GM23248 (cell line): ENCODE measurements at regions not wholly inside any gene's neighbourhood (a gene's known extent, or its start where the extent isn't known, plus 50 kb on each side); places are given as distances from the start of the nearest gene placed in this dataset.

Experiments used
- DNase-seq: peaks from one replicate; pipeline ENCODE4 v3.0.0-alpha.2; 2015
- H2AFZ ChIP-seq: fragments of 200-600 bp; sonication (generic); 2 replicates; pipeline ENCODE4 v1.6.1; 2016; ENCODE audit warnings: antibody characterized with exemption
- H3F3A ChIP-seq: fragments of 200-600 bp; sonication (generic); 2 replicates; pipeline ENCODE4 v1.6.1; 2016; ENCODE audit warnings: mild to moderate bottlenecking, antibody characterized with exemption, mixed run types; ENCODE audit not compliant: insufficient read depth
- H3K27ac ChIP-seq: fragments of 200-600 bp; sonication (generic); 2 replicates; pipeline ENCODE4 v1.5.1; 2016; ENCODE audit warnings: mild to moderate bottlenecking
- H3K27me3 ChIP-seq: fragments of 200-600 bp; sonication (generic); replicated peaks from 2 replicates; pipeline ENCODE4 v1.6.1; 2016; ENCODE audit warnings: mild to moderate bottlenecking; ENCODE audit not compliant: insufficient read depth
- H3K36me3 ChIP-seq: fragments of 200-600 bp; sonication (generic); 2 replicates; pipeline ENCODE4 v1.6.1; 2016; ENCODE audit warnings: low read depth, mild to moderate bottlenecking
- H3K4me1 ChIP-seq: fragments of 200-600 bp; sonication (generic); 2 replicates; pipeline ENCODE4 v1.6.1; 2016; ENCODE audit warnings: mild to moderate bottlenecking; ENCODE audit not compliant: insufficient read depth
- H3K4me2 ChIP-seq: fragments of 200-600 bp; sonication (generic); one replicate; pipeline ENCODE4 v1.6.1; 2016; ENCODE audit warnings: mild to moderate bottlenecking; ENCODE audit not compliant: unreplicated experiment
- H3K4me3 ChIP-seq: fragments of 200-600 bp; sonication (generic); 2 replicates; pipeline ENCODE4 v1.5.1; 2016; ENCODE audit warnings: mild to moderate bottlenecking
- H3K79me2 ChIP-seq: fragments of 200-600 bp; sonication (generic); 2 replicates; pipeline ENCODE4 v1.6.1; 2016; ENCODE audit warnings: mild to moderate bottlenecking; ENCODE audit not compliant: insufficient read depth
- H3K9ac ChIP-seq: fragments of 200-600 bp; sonication (generic); 2 replicates; pipeline ENCODE4 v1.6.1; 2016; ENCODE audit warnings: mild to moderate bottlenecking
- H3K9me2 ChIP-seq: fragments of 200-600 bp; sonication (generic); 2 replicates; pipeline ENCODE4 v1.6.1; 2016; ENCODE audit warnings: mixed run types, mild to moderate bottlenecking, moderate library complexity; ENCODE audit not compliant: insufficient read depth
- H3K9me3 ChIP-seq: fragments of 200-600 bp; sonication (generic); one replicate; pipeline ENCODE4 v1.6.1; 2017; ENCODE audit warnings: low read depth
- H4K20me1 ChIP-seq: fragments of 200-600 bp; sonication (generic); 2 replicates; pipeline ENCODE4 v1.6.0; 2016; ENCODE audit not compliant: insufficient read depth
- EZH2 ChIP-seq: fragments of 200-600 bp; sonication (generic); IDR thresholded peaks from 2 replicates; pipeline ENCODE4 v1.6.1; 2018; ENCODE audit warnings: antibody characterized with exemption, mild to moderate bottlenecking; ENCODE audit not compliant: insufficient read depth, poor library complexity, severe bottlenecking
- EZH2phosphoT487 ChIP-seq: fragments of 200-600 bp; sonication (generic); IDR thresholded peaks from 2 replicates; pipeline ENCODE4 v1.6.1; 2018; ENCODE audit warnings: antibody characterized with exemption, moderate library complexity, mild to moderate bottlenecking, low read depth; ENCODE audit not compliant: insufficient read depth
- WGBS, 2 experiments: methylation state at CpG; one replicate each; pipeline ENCODE4 v1.1.6; 2015 to 2017; ENCODE audit warnings: low lambda C conversion rate in 2 of 2, low coverage in 1 of 2; ENCODE audit errors: missing lambda C conversion rate in 2 of 2; 5-methylcytosine and 5-hydroxymethylcytosine counted together
- in situ Hi-C: fragments of 300-500 bp; cut with MboI; formaldehyde crosslinking; loops from 2 replicates; pipeline ENCODE4 v1.15.0; 2020

DNA sequence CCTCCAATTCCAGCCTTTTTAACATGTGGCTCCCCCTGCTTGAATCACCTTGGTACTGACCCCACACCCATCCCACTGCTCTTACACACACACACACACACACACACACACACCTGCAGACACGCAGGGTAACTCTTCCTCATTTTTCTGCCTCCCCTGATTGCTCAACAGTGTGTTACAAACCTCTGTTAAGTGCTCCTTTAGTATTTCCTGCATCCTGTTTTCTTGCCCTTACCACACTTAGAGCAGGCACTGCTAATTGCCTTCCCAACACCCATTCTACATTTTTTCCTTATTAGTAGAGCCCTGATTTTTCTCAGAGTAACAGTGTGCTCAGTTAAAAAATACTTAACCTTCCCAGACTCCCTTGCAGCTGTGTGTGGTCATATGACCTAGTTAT is 184.0 kb downstream of the EBLN2 start:
- TF ChIP-seq EZH2phosphoT487 (no peak), EZH2 (no peak)
- H3K4me2 ChIP-seq: no peak overlapping the region
- in situ Hi-C loops: no loop called here
- no peak overlapping the region for H2AFZ ChIP-seq
- no peaks in the 10 kb centered on the region for H3K9me2 ChIP-seq
- no peaks in the 10 kb centered on the region for H3K36me3 ChIP-seq
- no peaks in the 10 kb centered on the region for H3K27me3 ChIP-seq
- no peaks in the 10 kb centered on the region for H3K4me1 ChIP-seq
- no peaks in the 10 kb centered on the region for H3K79me2 ChIP-seq
- no peaks in the 10 kb centered on the region for H3F3A ChIP-seq
- no peak overlapping the region for H3K9ac ChIP-seq
- no peak overlapping the region for H3K4me3 ChIP-seq
- H4K20me1 ChIP-seq: no peaks in the 10 kb centered on the region
- no peak for DNase-seq
- H3K27ac ChIP-seq: no peak overlapping the region
- WGBS, 2 experiments: 69 to 83% methylated on average over 1 of the region's 1 CpG
- H3K9me3 ChIP-seq: no peaks in the 10 kb centered on the region

DNA sequence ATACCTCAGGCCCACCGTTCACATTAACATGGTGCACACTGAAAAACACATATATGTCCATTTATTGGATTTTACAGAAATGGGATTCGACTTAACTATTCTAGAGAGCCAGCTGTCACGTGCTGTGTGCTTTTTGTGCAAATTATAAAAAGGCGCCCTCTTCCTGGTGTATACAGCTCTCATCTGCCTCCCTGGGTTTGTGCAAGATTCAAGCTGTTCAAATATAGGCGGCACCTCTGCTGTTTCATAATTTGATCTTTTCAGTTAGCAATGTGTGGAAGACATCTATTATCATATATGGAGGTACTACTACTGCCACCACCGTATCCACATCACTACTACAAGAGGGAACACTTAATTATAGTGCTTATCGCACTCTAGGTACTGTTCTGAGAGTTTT is 187.6 kb downstream of the EBLN2 start:
- no peaks in the 10 kb centered on the region for H3K27me3 ChIP-seq
- no peaks in the 10 kb centered on the region for H3K9me2 ChIP-seq
- TF ChIP-seq EZH2phosphoT487 (no peak), EZH2 (no peak)
- no peak overlapping the region for H2AFZ ChIP-seq
- no peak for DNase-seq
- H3K9ac ChIP-seq: no peak overlapping the region
- H4K20me1 ChIP-seq: no peaks in the 10 kb centered on the region
- no peak overlapping the region for H3K4me2 ChIP-seq
- no peaks in the 10 kb centered on the region for H3K9me3 ChIP-seq
- no peaks in the 10 kb centered on the region for H3K36me3 ChIP-seq
- H3K27ac ChIP-seq: no peak overlapping the region
- H3K79me2 ChIP-seq: no peaks in the 10 kb centered on the region
- H3K4me1 ChIP-seq: no peaks in the 10 kb centered on the region
- in situ Hi-C loops: no loop called here
- H3K4me3 ChIP-seq: no peak overlapping the region
- WGBS, 2 experiments: 78 to 81% methylated on average over 7 of the region's 7 CpGs
- no peaks in the 10 kb centered on the region for H3F3A ChIP-seq

DNA sequence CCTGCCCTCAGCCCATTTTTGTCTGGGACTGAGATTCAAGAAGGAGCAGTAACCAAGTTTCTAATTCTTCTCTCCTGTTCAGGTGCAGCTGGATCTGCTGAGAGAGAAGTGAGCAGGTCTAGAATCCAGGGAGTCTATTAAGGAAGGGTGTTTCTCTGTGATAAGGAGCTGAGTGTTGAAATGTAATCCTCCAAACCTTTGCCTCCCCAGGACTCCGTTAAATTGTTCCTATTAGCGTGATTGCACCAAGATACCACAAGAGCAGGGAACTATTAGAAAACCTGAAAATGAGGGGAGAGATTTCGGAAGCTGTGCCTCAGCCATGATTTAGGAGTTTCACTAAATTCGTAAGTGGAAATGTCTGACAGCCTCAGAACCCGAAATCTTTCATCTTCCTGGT is 192.6 kb downstream of the EBLN2 start:
- Histone ChIP-seq H4K20me1 (no peaks in the 10 kb centered on the region), H2AFZ (no peak overlapping the region), H3K9me2 (no peaks in the 10 kb centered on the region), H3K4me1 (0 out of 2 replicates have a peak, but pooled peaks cover 8% of the 10 kb centered on the region), H3K27ac (no peak overlapping the region), H3F3A (no peaks in the 10 kb centered on the region), H3K27me3 (no peaks in the 10 kb centered on the region), H3K9me3 (no peaks in the 10 kb centered on the region), H3K79me2 (no peaks in the 10 kb centered on the region), H3K36me3 (no peaks in the 10 kb centered on the region), H3K4me2 (no peak overlapping the region), H3K4me3 (no peak overlapping the region), H3K9ac (no peak overlapping the region)
- in situ Hi-C loops: no loop called here
- DNase-seq: no peak
- no peak for TF ChIP-seq EZH2
- no peak for TF ChIP-seq EZH2phosphoT487
- WGBS, 2 experiments: 85 to 87% methylated on average over 5 of the region's 5 CpGs

DNA sequence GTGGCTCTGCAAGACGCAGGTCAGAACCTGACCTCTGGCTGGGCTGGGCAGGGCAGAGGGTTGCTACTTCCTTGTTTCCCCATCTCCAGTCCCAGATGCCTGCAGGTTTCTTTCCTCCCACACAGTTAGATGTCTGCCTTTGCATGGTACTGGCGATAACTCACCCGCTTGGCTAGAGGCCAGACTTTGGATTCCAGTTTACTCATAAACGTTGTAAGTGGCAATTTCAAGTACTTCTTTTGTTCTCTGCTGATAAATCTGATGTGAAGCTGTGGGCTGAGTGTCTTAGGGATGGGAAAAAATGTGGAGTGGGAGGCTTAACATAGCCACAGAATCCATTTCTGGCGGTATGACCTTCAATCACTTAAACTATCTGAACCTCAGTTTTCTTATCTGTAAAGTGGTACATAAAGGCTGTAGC is 194.2 kb downstream of the EBLN2 start:
- no peak overlapping the region for H3K4me3 ChIP-seq
- H3K27ac ChIP-seq: no peak overlapping the region
- no peaks in the 10 kb centered on the region for H3K9me2 ChIP-seq
- no peaks in the 10 kb centered on the region for H3K79me2 ChIP-seq
- no peaks in the 10 kb centered on the region for H3K9me3 ChIP-seq
- H3F3A ChIP-seq: 0 out of 2 replicates have a peak, but pooled peaks cover 7% of the 10 kb centered on the region
- no peak overlapping the region for H3K9ac ChIP-seq
- no peak overlapping the region for H2AFZ ChIP-seq
- TF ChIP-seq EZH2phosphoT487 (no peak), EZH2 (no peak)
- no peaks in the 10 kb centered on the region for H3K36me3 ChIP-seq
- in situ Hi-C loops: no loop called here
- H4K20me1 ChIP-seq: no peaks in the 10 kb centered on the region
- peak; percentile 93 for DNase-seq
- H3K27me3 ChIP-seq: no peaks in the 10 kb centered on the region
- H3K4me1 ChIP-seq: peaks cover 18% of the 10 kb centered on the region; the same call in 1 of the 2 replicates
- 9 to 15% methylated on average over 5 of the region's 5 CpGs for WGBS, 2 experiments
- peak overlapping the region; percentile 6 for H3K4me2 ChIP-seq

DNA sequence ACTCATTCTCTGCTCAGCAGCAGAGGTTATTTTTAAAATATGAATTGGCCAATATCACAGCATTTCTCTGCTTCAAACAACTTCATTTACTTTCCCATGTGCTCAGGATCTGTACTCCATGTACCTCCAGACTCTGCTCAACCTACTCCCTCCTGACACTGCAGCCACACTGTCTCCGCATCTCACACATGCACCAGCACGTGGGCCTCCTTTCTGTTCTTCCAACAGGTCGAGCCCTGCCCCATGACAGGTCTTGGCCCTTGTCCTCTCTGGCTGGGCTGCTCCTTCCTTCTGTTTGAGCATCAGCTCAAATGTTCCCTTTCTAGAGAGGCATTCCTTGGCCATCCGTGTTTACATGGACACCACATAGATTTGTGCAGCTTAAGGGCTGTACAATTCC is 195.7 kb downstream of the EBLN2 start:
- no peaks in the 10 kb centered on the region for H3K36me3 ChIP-seq
- H3F3A ChIP-seq: 0 out of 2 replicates have a peak, but pooled peaks cover 7% of the 10 kb centered on the region
- WGBS, 2 experiments: 81 to 82% methylated on average over 4 of the region's 4 CpGs
- no peak overlapping the region for H3K27ac ChIP-seq
- H3K9ac ChIP-seq: no peak overlapping the region
- no peak for DNase-seq
- no peak overlapping the region for H3K4me2 ChIP-seq
- H3K27me3 ChIP-seq: no peaks in the 10 kb centered on the region
- TF ChIP-seq EZH2phosphoT487 (no peak), EZH2 (no peak)
- H3K4me1 ChIP-seq: peaks cover 18% of the 10 kb centered on the region; the same call in 1 of the 2 replicates
- H3K9me3 ChIP-seq: no peaks in the 10 kb centered on the region
- no peaks in the 10 kb centered on the region for H3K79me2 ChIP-seq
- H3K9me2 ChIP-seq: no peaks in the 10 kb centered on the region
- H3K4me3 ChIP-seq: no peak overlapping the region
- in situ Hi-C loops: no loop called here
- H4K20me1 ChIP-seq: no peaks in the 10 kb centered on the region
- no peak overlapping the region for H2AFZ ChIP-seq
